GM12873 (cell line): ENCODE measurements at regions not wholly inside any gene's neighbourhood (a gene's known extent, or its start where the extent isn't known, plus 50 kb on each side); places are given as distances from the start of the nearest gene placed in this dataset.

ENCODE experiments used
- TF ChIP-seq, protein P1 (sequence below): IDR thresholded peaks from 2 replicates; pipeline ENCODE4 v1.5.1; 2012; ENCODE audit warnings: low read depth, mild to moderate bottlenecking, moderate library complexity, low read length, control low read depth; ENCODE audit not compliant: insufficient read depth; ENCODE audit errors: missing control alignments

DNA sequence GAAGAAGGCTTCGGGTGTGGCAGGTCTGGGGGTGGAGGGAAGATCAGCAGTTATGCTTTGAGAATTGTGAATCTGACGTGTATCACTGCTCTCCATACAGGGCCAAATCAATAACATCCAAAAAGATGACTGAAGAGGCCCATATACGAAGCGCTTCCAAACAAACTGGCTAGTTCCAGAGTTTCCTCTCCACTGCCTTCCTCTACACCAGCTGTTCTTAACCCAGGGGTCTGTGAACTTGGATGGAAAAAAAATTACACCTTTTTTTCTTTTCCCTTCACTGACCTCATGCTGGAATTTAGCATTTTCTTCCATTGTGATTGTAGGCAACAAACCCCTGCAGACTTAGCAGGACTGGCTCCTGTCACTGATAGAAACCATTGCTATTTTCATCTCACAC, 77.1 kb upstream of the NBL1 start:
- TF ChIP-seq, protein P1, sequence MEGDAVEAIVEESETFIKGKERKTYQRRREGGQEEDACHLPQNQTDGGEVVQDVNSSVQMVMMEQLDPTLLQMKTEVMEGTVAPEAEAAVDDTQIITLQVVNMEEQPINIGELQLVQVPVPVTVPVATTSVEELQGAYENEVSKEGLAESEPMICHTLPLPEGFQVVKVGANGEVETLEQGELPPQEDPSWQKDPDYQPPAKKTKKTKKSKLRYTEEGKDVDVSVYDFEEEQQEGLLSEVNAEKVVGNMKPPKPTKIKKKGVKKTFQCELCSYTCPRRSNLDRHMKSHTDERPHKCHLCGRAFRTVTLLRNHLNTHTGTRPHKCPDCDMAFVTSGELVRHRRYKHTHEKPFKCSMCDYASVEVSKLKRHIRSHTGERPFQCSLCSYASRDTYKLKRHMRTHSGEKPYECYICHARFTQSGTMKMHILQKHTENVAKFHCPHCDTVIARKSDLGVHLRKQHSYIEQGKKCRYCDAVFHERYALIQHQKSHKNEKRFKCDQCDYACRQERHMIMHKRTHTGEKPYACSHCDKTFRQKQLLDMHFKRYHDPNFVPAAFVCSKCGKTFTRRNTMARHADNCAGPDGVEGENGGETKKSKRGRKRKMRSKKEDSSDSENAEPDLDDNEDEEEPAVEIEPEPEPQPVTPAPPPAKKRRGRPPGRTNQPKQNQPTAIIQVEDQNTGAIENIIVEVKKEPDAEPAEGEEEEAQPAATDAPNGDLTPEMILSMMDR, result no peak

- TF ChIP-seq, protein P1, result no peak
Observed at GRCh38 chr1:19564366-19564765, 79.0 kb upstream of the CAPZB start.

GRCh38 chr1:19563324-19564097, 78.2 kb upstream of the CAPZB start:
- TF ChIP-seq, protein P1, result no peak

DNA sequence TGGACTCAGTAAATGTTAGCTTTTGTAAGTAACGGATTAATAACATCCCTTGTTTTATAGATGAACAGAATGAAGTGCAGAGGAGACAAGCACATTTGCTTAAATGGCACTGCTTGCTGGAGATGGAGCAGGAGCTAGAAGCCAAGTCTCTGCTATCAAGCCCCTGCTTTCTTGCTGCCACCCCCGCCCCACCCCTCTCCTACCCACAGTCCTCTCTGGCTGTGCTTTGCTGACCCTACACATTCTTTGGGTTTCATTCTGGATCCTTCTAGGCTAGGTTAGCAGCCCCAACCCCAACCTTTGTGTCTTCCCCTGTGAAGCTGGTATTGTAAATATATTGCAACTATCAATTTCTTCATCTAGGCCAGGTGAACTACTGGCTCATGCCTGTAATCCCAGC, 77.5 kb upstream of the CAPZB start:
- TF ChIP-seq, protein P1, result no peak

DNA sequence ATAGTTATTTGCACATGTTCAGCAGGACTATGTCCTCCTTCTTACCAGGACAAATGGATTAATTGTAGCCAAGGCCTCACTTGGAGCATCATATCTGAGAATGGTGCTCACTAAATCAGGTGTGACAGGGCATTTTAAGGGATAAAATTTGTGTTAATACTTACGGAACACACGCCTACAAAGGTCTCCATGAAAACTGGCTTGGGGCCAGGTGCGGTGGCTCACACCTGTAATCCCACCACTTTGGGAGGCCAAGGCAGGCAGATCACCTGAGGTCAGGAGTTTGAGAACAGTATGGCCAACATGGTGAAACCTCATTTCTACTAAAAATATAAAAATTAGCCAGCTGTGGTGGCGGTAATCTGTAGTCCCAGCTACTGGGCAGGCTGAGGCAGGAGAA, 75.1 kb upstream of the CAPZB start:
- TF ChIP-seq, protein P1, result no peak

GRCh38 chr1:19559641-19560040, 74.3 kb upstream of the CAPZB start:
- TF ChIP-seq, protein P1, result no peak

GRCh38 chr1:19557609-19558051, 72.3 kb upstream of the CAPZB start:
- TF ChIP-seq, protein P1, result no peak
